ENCODE measurements at regions not wholly inside any gene's neighbourhood (a gene's known extent, or its start where the extent isn't known, plus 50 kb on each side); places are given as distances from the start of the nearest gene placed in this dataset.

DNA sequence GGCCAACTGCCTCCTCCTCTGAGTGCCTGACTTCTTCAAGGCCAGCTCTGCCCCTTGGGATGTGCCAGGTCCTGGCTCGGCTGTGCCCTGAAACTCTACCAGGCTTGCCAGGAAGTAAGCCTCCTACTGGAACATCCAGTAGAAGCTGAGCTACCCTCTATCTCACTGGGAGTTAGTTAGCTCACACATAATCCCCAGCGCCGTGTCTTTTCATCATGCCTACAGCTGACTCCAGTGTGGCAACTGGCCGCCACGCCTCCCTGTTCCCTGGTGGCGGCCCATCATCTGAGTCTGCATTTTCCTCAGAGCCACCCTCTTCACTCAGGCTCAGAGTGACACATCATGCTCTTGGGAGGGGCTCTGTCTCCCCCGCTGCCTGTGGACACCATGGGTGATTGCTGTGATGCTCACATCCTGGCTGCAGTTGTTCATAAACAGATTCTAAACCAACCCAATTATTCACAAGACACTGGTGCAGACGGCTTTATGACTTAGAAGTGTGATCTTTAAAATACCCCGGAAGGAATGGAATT lies 131.9 kb upstream of the IRS2 start:
- TF ChIP-seq CTCF (IDR thresholded peaks at IDR 0.05): no peak
- no peak for TF ChIP-seq POLR2A (IDR thresholded peaks at IDR 0.05)
